HG02970 (cell line): ENCODE measurements at regions not wholly inside any gene's neighbourhood (a gene's known extent, or its start where the extent isn't known, plus 50 kb on each side); places are given as distances from the start of the nearest gene placed in this dataset.
"Not testable (repeated sequence)": the region's sequence is repeated elsewhere in the genome, so short reads cannot be mapped to it uniquely, and the experiment has no call there.

Experiments used
- ATAC-seq: cut with Tn5 transposase; IDR thresholded peaks from one replicate; pipeline ENCODE4 v1.9.1; 2021; ENCODE audit warnings: mild to moderate bottlenecking, moderate library complexity, moderate number of reproducible peaks; ENCODE audit not compliant: unreplicated experiment, low FRiP score

GRCh38 chr5:116914869-116915504, 340.4 kb upstream of the SEMA6A start:
- no peak for ATAC-seq

GRCh38 chr5:116912221-116912620, 337.6 kb upstream of the SEMA6A start:
- ATAC-seq, result no peak

- ATAC-seq, result no peak
Measured at GRCh38 chr5:116911074-116911473, 336.5 kb upstream of the SEMA6A start.

GRCh38 chr5:116908537-116908936, 333.9 kb upstream of the SEMA6A start:
- ATAC-seq, result no peak

GRCh38 chr5:116905885-116906284, 331.3 kb upstream of the SEMA6A start:
- no peak for ATAC-seq

GRCh38 chr5:116900793-116901192, 326.2 kb upstream of the SEMA6A start:
- no peak for ATAC-seq

- ATAC-seq, result no peak
Measured at GRCh38 chr5:116898917-116899316, 324.3 kb upstream of the SEMA6A start.

GRCh38 chr5:116897291-116897690, 322.7 kb upstream of the SEMA6A start:
- ATAC-seq, result no peak

- no peak for ATAC-seq
Measured at GRCh38 chr5:116896001-116896400, 321.4 kb upstream of the SEMA6A start.

- ATAC-seq, result no peak
Measured at GRCh38 chr5:116892993-116893392, 318.4 kb upstream of the SEMA6A start.

- ATAC-seq, result no peak
Measured at GRCh38 chr5:116887104-116887503, 312.5 kb upstream of the SEMA6A start.

GRCh38 chr5:116885825-116886224, 311.2 kb upstream of the SEMA6A start:
- no peak for ATAC-seq

- no peak for ATAC-seq
Measured at GRCh38 chr5:116883875-116884274, 309.3 kb upstream of the SEMA6A start.

GRCh38 chr5:116881921-116882531, 307.4 kb upstream of the SEMA6A start:
- ATAC-seq, result no peak

- ATAC-seq, result no peak
Measured at GRCh38 chr5:116880601-116881000, 306.0 kb upstream of the SEMA6A start.

GRCh38 chr5:116880150-116880549, 305.5 kb upstream of the SEMA6A start:
- ATAC-seq, result no peak

GRCh38 chr5:116876240-116876840, 301.7 kb upstream of the SEMA6A start:
- no peak for ATAC-seq

- ATAC-seq, result no peak
Measured at GRCh38 chr5:116872986-116873385, 298.4 kb upstream of the SEMA6A start.

- no peak for ATAC-seq
Measured at GRCh38 chr5:116872486-116872885, 297.9 kb upstream of the SEMA6A start.

GRCh38 chr5:116867825-116868224, 293.2 kb upstream of the SEMA6A start:
- ATAC-seq, result not testable (repeated sequence)

GRCh38 chr5:116865651-116866050, 291.0 kb upstream of the SEMA6A start:
- ATAC-seq, result no peak

GRCh38 chr5:116864838-116865190, 290.2 kb upstream of the SEMA6A start:
- no peak for ATAC-seq
